ENCODE measurements at regions not wholly inside any gene's neighbourhood (a gene's known extent, or its start where the extent isn't known, plus 50 kb on each side); places are given as distances from the start of the nearest gene placed in this dataset.

- TF ChIP-seq RXRA (IDR thresholded peaks at IDR 0.05) (no peak), MAX (IDR thresholded peaks at IDR 0.05) (no peak), CTCF (IDR thresholded peaks at IDR 0.05; ENCODE audit: low read depth, low read length, missing input control) (no peak), RAD21 (IDR thresholded peaks at IDR 0.05) (no peak), GABPA (IDR thresholded peaks at IDR 0.05 in 1 of 2, conservative IDR thresholded peaks at IDR 0.05 in 1 of 2) (no peak), TAF1 (conservative IDR thresholded peaks at IDR 0.05) (no peak), YY1 (IDR thresholded peaks at IDR 0.05) (no peak), EGR1 (IDR thresholded peaks at IDR 0.05; ENCODE audit: low read depth in 2 of 2) (no peak), HNF4G (IDR thresholded peaks at IDR 0.05) (no peak), JUND (IDR thresholded peaks at IDR 0.05) (no peak), NR2F2 (IDR thresholded peaks at IDR 0.05) (no peak)
These were observed 66.0 kb downstream of the ACTL7B start for GRCh38 chr9:108789742-108790141.
